ENCODE measurements at regions not wholly inside any gene's neighbourhood (a gene's known extent, or its start where the extent isn't known, plus 50 kb on each side); places are given as distances from the start of the nearest gene placed in this dataset.

DNA sequence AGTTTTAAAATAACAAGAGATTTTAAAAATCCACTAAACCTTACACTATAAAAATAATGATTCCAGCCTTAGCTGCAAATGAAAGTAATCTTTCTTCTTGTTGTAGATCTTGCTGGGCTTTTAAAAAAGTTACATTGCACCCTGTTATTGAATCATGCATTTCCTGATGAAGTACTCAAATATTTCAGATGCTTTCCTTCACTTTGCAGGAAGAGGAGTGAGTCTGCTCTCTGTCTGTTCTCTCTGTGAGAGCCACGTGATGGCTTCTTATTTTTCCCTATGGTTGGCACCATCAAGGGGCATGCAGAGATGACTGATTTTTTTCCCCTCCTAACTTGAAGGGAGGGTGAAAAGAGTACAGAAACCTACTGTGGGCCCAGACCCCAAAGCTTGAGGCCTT lies 262.7 kb downstream of the ATP23 start:
- CTCF ChIA-PET = no interaction called here
- TF ChIP-seq, protein P1, sequence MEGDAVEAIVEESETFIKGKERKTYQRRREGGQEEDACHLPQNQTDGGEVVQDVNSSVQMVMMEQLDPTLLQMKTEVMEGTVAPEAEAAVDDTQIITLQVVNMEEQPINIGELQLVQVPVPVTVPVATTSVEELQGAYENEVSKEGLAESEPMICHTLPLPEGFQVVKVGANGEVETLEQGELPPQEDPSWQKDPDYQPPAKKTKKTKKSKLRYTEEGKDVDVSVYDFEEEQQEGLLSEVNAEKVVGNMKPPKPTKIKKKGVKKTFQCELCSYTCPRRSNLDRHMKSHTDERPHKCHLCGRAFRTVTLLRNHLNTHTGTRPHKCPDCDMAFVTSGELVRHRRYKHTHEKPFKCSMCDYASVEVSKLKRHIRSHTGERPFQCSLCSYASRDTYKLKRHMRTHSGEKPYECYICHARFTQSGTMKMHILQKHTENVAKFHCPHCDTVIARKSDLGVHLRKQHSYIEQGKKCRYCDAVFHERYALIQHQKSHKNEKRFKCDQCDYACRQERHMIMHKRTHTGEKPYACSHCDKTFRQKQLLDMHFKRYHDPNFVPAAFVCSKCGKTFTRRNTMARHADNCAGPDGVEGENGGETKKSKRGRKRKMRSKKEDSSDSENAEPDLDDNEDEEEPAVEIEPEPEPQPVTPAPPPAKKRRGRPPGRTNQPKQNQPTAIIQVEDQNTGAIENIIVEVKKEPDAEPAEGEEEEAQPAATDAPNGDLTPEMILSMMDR (conservative IDR thresholded peaks at IDR 0.05; ENCODE audit: low read depth) = no peak

GRCh38 chr12:58206876-58207275 lies 265.5 kb downstream of the ATP23 start:
- ChIA-PET CTCF (no interaction called here), POLR2A (ENCODE audit: low non-redundant PET) (no interaction called here)
- DNase-seq (ENCODE audit: low spot score) = no peak
- no peak overlapping the region for H3K27ac ChIP-seq
- TF ChIP-seq, protein P1 (conservative IDR thresholded peaks at IDR 0.05; ENCODE audit: low read depth) = no peak

More for the DNA sequence above, 262.7 kb downstream of the ATP23 start:
- DNase-seq (ENCODE audit: low spot score) = no peak
- POLR2A ChIA-PET (ENCODE audit: low non-redundant PET) = no interaction called here
- H3K27ac ChIP-seq = no peak overlapping the region

DNA sequence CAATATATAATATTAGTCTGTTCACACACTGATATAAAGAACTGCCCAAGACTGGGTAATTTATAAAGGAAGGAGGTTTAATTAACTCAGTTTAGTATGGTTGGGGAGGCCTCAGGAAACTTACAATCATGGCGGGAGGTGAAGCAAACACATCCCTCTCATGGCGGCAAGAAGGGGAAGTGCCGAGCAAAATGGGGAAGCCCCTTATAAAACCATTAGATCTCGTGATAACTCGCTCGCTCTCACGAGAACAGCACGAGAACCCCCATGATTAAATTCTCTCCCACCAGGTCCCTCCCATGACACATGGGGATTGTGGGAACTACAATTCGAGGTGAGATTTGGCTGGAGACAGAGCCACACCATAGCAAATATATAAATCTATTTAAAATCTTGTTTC lies 269.8 kb downstream of the ATP23 start:
- DNase-seq (ENCODE audit: low spot score) = no peak
- ChIA-PET POLR2A (ENCODE audit: low non-redundant PET) (no interaction called here), CTCF (no interaction called here)
- TF ChIP-seq, protein P1 (conservative IDR thresholded peaks at IDR 0.05; ENCODE audit: low read depth) = no peak
- H3K27ac ChIP-seq = no peak overlapping the region

DNA sequence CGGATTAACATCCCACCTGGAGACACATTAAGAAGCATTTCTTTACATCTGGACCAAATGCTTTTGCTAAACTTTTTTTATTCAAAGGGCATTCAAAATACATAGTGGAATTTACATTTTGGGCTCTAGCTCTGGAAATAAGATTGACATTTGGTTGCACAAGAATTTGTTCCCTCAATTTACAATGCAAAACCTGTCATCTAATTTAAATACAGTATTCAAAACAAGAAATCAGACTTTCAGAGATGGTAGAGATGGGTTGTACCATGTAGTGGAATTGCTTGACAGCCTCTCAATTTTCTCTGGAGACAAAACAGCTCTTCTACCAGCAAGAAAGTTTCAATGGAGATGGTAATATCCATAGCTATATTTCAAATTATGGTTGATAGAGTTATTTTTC lies 275.8 kb downstream of the ATP23 start:
- TF ChIP-seq, protein P1 (conservative IDR thresholded peaks at IDR 0.05; ENCODE audit: low read depth) = no peak
- no peak overlapping the region for H3K27ac ChIP-seq
- DNase-seq (ENCODE audit: low spot score) = no peak
- ChIA-PET CTCF (no interaction called here), POLR2A (ENCODE audit: low non-redundant PET) (no interaction called here)

- H3K27ac ChIP-seq = no peak overlapping the region
- ChIA-PET CTCF (no interaction called here), POLR2A (ENCODE audit: low non-redundant PET) (no interaction called here)
These were observed 283.3 kb downstream of the ATP23 start for GRCh38 chr12:58224536-58225105.

GRCh38 chr12:58225203-58225877 lies 284.0 kb downstream of the ATP23 start:
- H3K27ac ChIP-seq = no peak overlapping the region
- DNase-seq (ENCODE audit: low spot score) = no peak
- ChIA-PET CTCF (no interaction called here), POLR2A (ENCODE audit: low non-redundant PET) (no interaction called here)
- TF ChIP-seq, protein P1 (conservative IDR thresholded peaks at IDR 0.05; ENCODE audit: low read depth) = no peak

More at GRCh38 chr12:58224536-58225105, 283.3 kb downstream of the ATP23 start:
- no peak for DNase-seq (ENCODE audit: low spot score)
- TF ChIP-seq, protein P1 (conservative IDR thresholded peaks at IDR 0.05; ENCODE audit: low read depth) = no peak

Data from RWPE1 (cell line).